Gastrocnemius medialis (tissue), 4 donors: ENCODE measurements at regions not wholly inside any gene's neighbourhood (a gene's known extent, or its start where the extent isn't known, plus 50 kb on each side); places are given as distances from the start of the nearest gene placed in this dataset.

Experiments
- ATAC-seq, 2 donors: fragments of 150-250 bp; one replicate each; pipeline ENCODE4 v1.9.1; 2016
- DNase-seq, 2 donors: peaks; one replicate each; pipeline ENCODE4 v3.0.0-alpha.2; 2019
- H3K27ac ChIP-seq, 4 donors: fragments of 200-600 bp; sonication (generic); 1 replicate in 1 of 4; 2 replicates in 3 of 4; pipeline ENCODE4 v1.5.1; 2016 to 2018; ENCODE audit warnings: mild to moderate bottlenecking in 2 of 4, moderate library complexity in 1 of 4
- H3K27me3 ChIP-seq, 3 donors: fragments of 200-600 bp; sonication (generic) in 2 of 3; 1 replicate in 1 of 3; 2 replicates in 2 of 3; pipeline versions ENCODE4 v1.5.1 to v1.6.0; 2016 to 2019; ENCODE audit warnings: mild to moderate bottlenecking in 1 of 3, moderate library complexity in 1 of 3
- H3K36me3 ChIP-seq, 2 donors: fragments of 200-600 bp; sonication (generic) in 1 of 2; one replicate each; pipeline ENCODE4 v1.5.1; 2017 to 2018
- H3K4me1 ChIP-seq, 2 donors: fragments of 200-600 bp; sonication (generic) in 1 of 2; one replicate each; pipeline ENCODE4 v1.5.1; 2016 to 2017; ENCODE audit warnings: mild to moderate bottlenecking in 2 of 2
- H3K4me3 ChIP-seq, 4 donors: fragments of 200-600 bp; sonication (generic) in 3 of 4; 1 replicate in 1 of 4; 2 replicates in 3 of 4; pipeline ENCODE4 v1.5.1; 2016 to 2019; ENCODE audit warnings: mild to moderate bottlenecking in 2 of 4
- H3K9me3 ChIP-seq, 3 donors: fragments of 200-600 bp; sonication (generic) in 2 of 3; 1 replicate in 1 of 3; 2 replicates in 2 of 3; pipeline ENCODE4 v1.5.1; 2016 to 2019
- POLR2A ChIP-seq, 2 donors: fragments of 450-650 bp; IDR thresholded peaks; one replicate each; pipeline ENCODE4 v1.6.1; 2017; ENCODE audit warnings: antibody characterized with exemption in 2 of 2, mild to moderate bottlenecking in 2 of 2, moderate library complexity in 2 of 2
- in situ Hi-C, 4 donors: fragments of 200-750 bp; cut with MboI; loops; one replicate each; pipeline versions ENCODE4 v1.15.0 to v1.8.0; 2017; ENCODE audit warnings: low sequenced_read_pairs in 4 of 4
- intact Hi-C: fragments of 100-400 bp; cut with DNase I; formaldehyde crosslinking; loops from one replicate; pipeline ENCODE4 v1.15.1; 2023; ENCODE audit warnings: low total_unique reads
- TF ChIP-seq, protein P1 (sequence below), 5 experiments: fragments of 450-650 bp in 3 of 5; fragments of 200-600 bp in 2 of 5; sonication (generic) in 2 of 5; IDR thresholded peaks in 4 of 5; conservative IDR thresholded peaks in 1 of 5; 1 replicate in 4 of 5; 2 replicates in 1 of 5; pipeline ENCODE4 v1.5.1; 2016 to 2019; ENCODE audit warnings: antibody characterized with exemption in 5 of 5, mild to moderate bottlenecking in 3 of 5, moderate library complexity in 3 of 5

DNA sequence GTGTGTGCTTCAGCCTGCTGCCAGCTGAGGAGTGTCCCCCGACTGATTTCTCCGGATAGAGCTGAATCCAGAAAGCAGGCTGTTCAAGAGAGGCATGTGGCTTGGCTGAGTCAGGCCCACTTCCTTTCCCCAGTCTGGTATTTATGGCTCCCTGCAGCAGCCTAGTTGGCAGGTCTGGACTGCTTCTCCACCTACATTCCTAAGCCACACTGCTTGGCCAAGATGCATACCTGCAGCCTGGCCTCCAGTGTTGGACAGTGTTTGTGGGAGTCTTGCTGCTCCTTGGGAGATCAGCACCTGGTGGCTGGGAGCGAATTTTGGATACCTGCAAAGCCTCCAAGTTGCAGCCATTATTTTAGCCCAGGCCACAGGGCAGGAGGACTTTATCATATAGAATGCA, 670.8 kb downstream of the ACTL7B start:
- peak; percentile 22 to 32 for ATAC-seq
- intact Hi-C loops: no loop called here
- no peak for TF ChIP-seq POLR2A (IDR thresholded peaks at IDR 0.05)
- TF ChIP-seq, protein P1, sequence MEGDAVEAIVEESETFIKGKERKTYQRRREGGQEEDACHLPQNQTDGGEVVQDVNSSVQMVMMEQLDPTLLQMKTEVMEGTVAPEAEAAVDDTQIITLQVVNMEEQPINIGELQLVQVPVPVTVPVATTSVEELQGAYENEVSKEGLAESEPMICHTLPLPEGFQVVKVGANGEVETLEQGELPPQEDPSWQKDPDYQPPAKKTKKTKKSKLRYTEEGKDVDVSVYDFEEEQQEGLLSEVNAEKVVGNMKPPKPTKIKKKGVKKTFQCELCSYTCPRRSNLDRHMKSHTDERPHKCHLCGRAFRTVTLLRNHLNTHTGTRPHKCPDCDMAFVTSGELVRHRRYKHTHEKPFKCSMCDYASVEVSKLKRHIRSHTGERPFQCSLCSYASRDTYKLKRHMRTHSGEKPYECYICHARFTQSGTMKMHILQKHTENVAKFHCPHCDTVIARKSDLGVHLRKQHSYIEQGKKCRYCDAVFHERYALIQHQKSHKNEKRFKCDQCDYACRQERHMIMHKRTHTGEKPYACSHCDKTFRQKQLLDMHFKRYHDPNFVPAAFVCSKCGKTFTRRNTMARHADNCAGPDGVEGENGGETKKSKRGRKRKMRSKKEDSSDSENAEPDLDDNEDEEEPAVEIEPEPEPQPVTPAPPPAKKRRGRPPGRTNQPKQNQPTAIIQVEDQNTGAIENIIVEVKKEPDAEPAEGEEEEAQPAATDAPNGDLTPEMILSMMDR (IDR thresholded peaks at IDR 0.05 in 4 of 5, conservative IDR thresholded peaks at IDR 0.05 in 1 of 5): no peak
- no peaks in the 10 kb centered on the region for H3K27me3 ChIP-seq
- H3K9me3 ChIP-seq: no peaks in the 10 kb centered on the region
- H3K4me3 ChIP-seq: no peak overlapping the region
- H3K27ac ChIP-seq: no peak overlapping the region
- H3K36me3 ChIP-seq: no peaks in the 10 kb centered on the region
- in situ Hi-C loops: no loop called here
- DNase-seq: no peak
- peaks cover 7 to 9% of the 10 kb centered on the region in 2 donors for H3K4me1 ChIP-seq

DNA sequence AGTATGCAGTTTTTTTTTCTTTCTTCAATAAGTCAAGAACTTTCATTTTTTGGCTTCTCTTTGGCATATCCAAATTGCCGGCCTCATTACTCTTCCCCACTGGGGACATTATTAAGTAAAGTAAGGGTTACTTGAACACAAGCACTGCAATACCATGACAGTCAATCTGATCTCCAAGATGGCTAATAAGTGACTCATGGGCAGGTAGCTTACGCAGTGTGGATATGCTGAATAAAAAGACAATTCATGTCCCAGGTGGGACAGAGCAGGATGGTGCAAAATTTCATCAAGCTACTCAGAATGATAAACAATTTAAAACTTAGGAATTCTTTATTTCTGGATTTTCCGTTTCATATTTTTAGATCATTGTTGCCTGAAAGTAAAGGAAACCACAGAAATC, 671.8 kb downstream of the ACTL7B start:
- Histone ChIP-seq H3K4me3 (no peak overlapping the region), H3K4me1 (peaks cover 7 to 9% of the 10 kb centered on the region in 2 donors), H3K36me3 (no peaks in the 10 kb centered on the region), H3K9me3 (no peaks in the 10 kb centered on the region), H3K27me3 (no peaks in the 10 kb centered on the region), H3K27ac (no peak overlapping the region)
- in situ Hi-C loops: no loop called here
- DNase-seq (no peak), ATAC-seq (no peak)
- intact Hi-C loops: no loop called here
- no peak for TF ChIP-seq POLR2A (IDR thresholded peaks at IDR 0.05)
- TF ChIP-seq, protein P1 (IDR thresholded peaks at IDR 0.05 in 4 of 5, conservative IDR thresholded peaks at IDR 0.05 in 1 of 5): no peak

DNA sequence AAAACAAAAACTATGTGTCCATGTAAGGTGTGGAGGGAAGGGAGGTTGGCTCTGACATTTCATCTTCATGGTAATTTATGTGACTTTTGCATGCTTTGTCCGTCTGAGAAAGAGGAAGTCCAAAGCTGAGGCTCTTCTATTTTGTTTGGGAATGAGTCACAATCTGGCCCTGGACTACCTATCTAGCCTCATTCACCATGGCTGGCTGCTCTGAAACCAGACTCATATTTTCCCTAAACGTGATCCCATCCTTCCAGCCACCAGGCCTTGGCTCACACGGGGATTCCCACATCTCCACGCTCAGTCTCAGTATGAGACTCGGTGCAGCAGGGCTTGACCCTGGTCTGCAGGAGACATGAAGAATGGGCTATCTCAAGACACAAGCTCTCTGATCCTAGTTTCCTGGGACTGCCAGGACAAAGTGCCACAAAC, 672.8 kb downstream of the ACTL7B start:
- DNase-seq (no peak), ATAC-seq (no peak)
- Histone ChIP-seq H3K4me3 (no peak overlapping the region), H3K9me3 (no peaks in the 10 kb centered on the region), H3K27me3 (no peaks in the 10 kb centered on the region), H3K4me1 (peaks cover 7 to 9% of the 10 kb centered on the region in 2 donors), H3K36me3 (no peaks in the 10 kb centered on the region), H3K27ac (no peak overlapping the region)
- intact Hi-C loops: no loop called here
- in situ Hi-C loops: no loop called here
- TF ChIP-seq POLR2A (IDR thresholded peaks at IDR 0.05): no peak
- TF ChIP-seq, protein P1 (IDR thresholded peaks at IDR 0.05 in 4 of 5, conservative IDR thresholded peaks at IDR 0.05 in 1 of 5): no peak

DNA sequence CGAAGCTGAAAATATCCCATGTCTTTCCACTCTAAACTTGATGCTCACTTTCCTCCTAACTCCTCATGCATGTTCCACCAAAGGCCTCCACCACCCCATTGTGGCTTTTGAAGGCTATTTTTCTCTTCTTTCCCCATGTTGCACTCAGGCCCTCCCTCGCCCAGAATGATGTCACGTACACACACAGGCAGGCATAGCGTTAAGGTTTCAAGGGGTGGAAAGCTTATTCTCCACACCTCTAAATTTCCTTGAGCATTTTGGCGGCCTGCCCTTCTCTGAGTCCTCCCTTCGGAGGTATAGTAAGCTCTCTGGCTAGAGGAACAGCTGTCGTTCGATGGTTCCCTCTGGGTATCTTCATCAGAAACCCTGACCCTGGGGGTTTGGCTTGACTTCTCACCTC, 673.5 kb downstream of the ACTL7B start:
- ATAC-seq (no peak), DNase-seq (no peak)
- Histone ChIP-seq H3K4me1 (peaks cover 2 to 4% of the 10 kb centered on the region in 2 donors), H3K27me3 (no peaks in the 10 kb centered on the region), H3K4me3 (no peak overlapping the region), H3K36me3 (no peaks in the 10 kb centered on the region), H3K27ac (no peak overlapping the region), H3K9me3 (no peaks in the 10 kb centered on the region)
- in situ Hi-C loops: no loop called here
- intact Hi-C loops: no loop called here
- TF ChIP-seq, protein P1 (IDR thresholded peaks at IDR 0.05 in 4 of 5, conservative IDR thresholded peaks at IDR 0.05 in 1 of 5): no peak
- no peak for TF ChIP-seq POLR2A (IDR thresholded peaks at IDR 0.05)

DNA sequence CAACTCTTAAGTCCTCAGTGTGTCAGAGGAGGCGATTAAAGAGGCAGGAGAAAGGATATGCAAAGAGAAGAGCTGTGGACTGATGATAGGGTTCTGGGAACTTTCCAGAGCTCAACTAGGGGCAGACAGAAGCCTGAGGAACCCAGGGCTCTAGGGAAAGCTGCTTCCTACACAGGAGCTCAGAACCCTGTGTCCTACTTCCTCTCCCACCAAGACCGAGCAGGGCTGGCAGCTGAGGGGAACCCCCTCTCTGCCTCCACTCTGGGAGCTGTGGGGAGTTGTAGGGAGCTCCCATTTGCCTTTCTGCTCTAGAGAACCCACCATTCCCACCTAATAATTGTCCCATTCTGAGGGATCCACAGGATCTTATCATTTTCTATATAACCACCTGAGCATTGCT, 674.3 kb downstream of the ACTL7B start:
- no peak for ATAC-seq
- in situ Hi-C loops: no loop called here
- no peaks in the 10 kb centered on the region for H3K27me3 ChIP-seq

More for the DNA sequence above, 674.3 kb downstream of the ACTL7B start:
- Histone ChIP-seq H3K36me3 (no peaks in the 10 kb centered on the region), H3K27ac (no peak overlapping the region), H3K4me1 (no peaks in the 10 kb centered on the region), H3K9me3 (no peaks in the 10 kb centered on the region), H3K4me3 (no peak overlapping the region)
- TF ChIP-seq POLR2A (IDR thresholded peaks at IDR 0.05): no peak
- TF ChIP-seq, protein P1 (IDR thresholded peaks at IDR 0.05 in 4 of 5, conservative IDR thresholded peaks at IDR 0.05 in 1 of 5): no peak
- intact Hi-C loops: no loop called here
- no peak for DNase-seq
